ENCODE measurements at regions not wholly inside any gene's neighbourhood (a gene's known extent, or its start where the extent isn't known, plus 50 kb on each side); places are given as distances from the start of the nearest gene placed in this dataset.

DNA sequence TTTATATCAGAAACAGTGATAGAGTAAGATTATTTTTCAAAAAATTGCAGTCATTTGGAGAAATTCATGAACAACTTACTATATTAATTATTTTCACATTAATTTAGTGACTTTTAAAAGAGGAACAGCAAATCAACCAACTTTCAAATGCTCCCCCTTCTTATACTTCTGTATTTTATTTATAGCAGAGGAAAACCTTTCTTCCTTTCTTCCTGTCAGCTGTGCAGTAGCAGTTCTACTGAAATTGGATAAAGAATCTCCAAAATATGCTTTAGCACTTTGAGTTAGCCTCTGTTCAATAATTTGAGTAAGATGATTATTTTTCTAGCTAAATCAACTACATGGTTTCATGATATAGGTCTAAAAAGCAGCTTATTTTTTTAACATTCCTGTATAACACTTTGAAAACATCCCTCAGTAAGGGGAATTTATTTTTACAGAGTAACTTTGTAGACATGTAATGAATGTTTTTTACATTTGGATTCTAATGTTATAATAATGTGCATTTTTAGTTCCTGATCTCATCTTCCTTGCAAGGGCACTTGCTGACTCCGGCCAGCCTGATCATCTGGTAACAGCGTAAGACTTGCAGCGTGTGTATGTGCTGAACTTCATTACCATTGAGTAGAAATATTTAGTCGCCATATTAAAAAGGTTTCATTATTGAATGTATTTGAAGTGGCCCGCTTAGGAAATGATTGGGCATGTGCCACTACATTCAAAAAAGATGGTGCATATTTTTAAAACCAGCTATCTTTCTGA lies 158.3 kb upstream of the HDAC9 start:
- 96% methylated on average over 5 of the region's 5 CpGs for WGBS
- Histone ChIP-seq H4K8ac (ENCODE audit: low read length) (no peak overlapping the region), H3K14ac (ENCODE audit: low read length in 2 of 2) (no peak overlapping the region), H3K4ac (ENCODE audit: low read depth in 1 of 2, low read length in 2 of 2) (no peak overlapping the region), H2AFZ (ENCODE audit: low read depth, low read length) (no peak overlapping the region), H3K18ac (ENCODE audit: low read depth in 1 of 2, low read length in 2 of 2) (no peak overlapping the region), H3K9ac (ENCODE audit: low read length) (no peak overlapping the region), H3K79me1 (replicated peaks; ENCODE audit: low read length, poor library complexity, severe bottlenecking) (no peaks in the 10 kb centered on the region), H3K4me3 (ENCODE audit: insufficient read depth in 1 of 2, low read depth in 1 of 2, low read length in 2 of 2) (no peak overlapping the region), H3K27ac (ENCODE audit: low read length, poor library complexity, severe bottlenecking) (no peak overlapping the region), H3K23ac (ENCODE audit: low read length in 2 of 2) (no peak overlapping the region), H3K4me2 (ENCODE audit: low read length, poor library complexity, severe bottlenecking) (no peak overlapping the region), H2AK5ac (ENCODE audit: low read length, severe bottlenecking) (no peak overlapping the region), H3K27me3 (ENCODE audit: control insufficient read depth in 1 of 2, insufficient read depth in 1 of 2, low read length in 2 of 2) (no peaks in the 10 kb centered on the region), H3K4me1 (ENCODE audit: control insufficient read depth, insufficient read depth, low read depth, low read length) (no peaks in the 10 kb centered on the region), H2BK120ac (ENCODE audit: low read depth, low read length) (no peak overlapping the region), H2BK12ac (ENCODE audit: low read length in 2 of 2) (no peak overlapping the region), H3K9me3 (ENCODE audit: control insufficient read depth, low read length) (peaks cover 25% of the 10 kb centered on the region), H3K36me3 (ENCODE audit: control insufficient read depth in 1 of 2, insufficient read depth in 2 of 2, low read depth in 1 of 2, low read length in 2 of 2) (no peaks in the 10 kb centered on the region), H2BK5ac (ENCODE audit: low read depth, low read length, poor library complexity, severe bottlenecking) (no peak overlapping the region), H4K91ac (ENCODE audit: low read length) (no peak overlapping the region), H2BK15ac (ENCODE audit: low read depth, poor library complexity, severe bottlenecking) (no peak overlapping the region)
- DNase-seq: no peak

DNA sequence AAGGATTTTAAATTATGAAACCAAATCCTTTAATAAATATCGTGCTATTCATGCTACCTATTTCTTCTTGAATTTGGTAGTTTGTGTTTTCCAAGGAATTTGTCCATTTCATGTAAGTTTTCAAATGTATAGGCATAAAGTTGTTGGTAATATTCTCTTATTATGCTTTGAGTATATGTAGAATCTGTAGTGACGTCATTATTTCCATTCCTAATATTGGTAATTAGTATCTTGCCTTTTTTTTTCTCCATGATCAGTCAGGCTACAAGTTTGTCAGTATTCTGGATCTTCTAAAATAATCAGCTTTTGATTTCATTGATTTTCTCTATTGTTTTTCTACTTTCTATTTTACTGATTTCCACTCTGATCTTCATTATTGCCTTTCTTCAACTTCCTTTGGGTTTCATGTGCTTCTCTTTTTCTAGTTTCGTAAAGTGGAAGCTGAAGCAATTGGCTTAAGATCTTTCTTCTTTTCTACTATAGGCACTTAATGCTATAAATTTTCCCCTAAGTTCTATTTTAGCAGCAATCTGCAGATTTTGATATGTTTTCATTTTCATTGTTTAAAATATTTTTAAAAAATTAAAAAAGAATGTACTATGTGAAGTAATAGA lies 156.5 kb upstream of the HDAC9 start:
- Histone ChIP-seq H2BK5ac (ENCODE audit: low read depth, low read length, poor library complexity, severe bottlenecking) (no peak overlapping the region), H3K4me2 (ENCODE audit: low read length, poor library complexity, severe bottlenecking) (no peak overlapping the region), H3K4me1 (ENCODE audit: control insufficient read depth, insufficient read depth, low read depth, low read length) (no peaks in the 10 kb centered on the region), H3K9ac (ENCODE audit: low read length) (no peak overlapping the region), H2AK5ac (ENCODE audit: low read length, severe bottlenecking) (no peak overlapping the region), H3K27me3 (ENCODE audit: control insufficient read depth in 1 of 2, insufficient read depth in 1 of 2, low read length in 2 of 2) (no peaks in the 10 kb centered on the region), H3K9me3 (ENCODE audit: control insufficient read depth, low read length) (peaks cover 25% of the 10 kb centered on the region), H3K14ac (ENCODE audit: low read length in 2 of 2) (no peak overlapping the region), H4K91ac (ENCODE audit: low read length) (no peak overlapping the region), H3K36me3 (ENCODE audit: control insufficient read depth in 1 of 2, insufficient read depth in 2 of 2, low read depth in 1 of 2, low read length in 2 of 2) (no peaks in the 10 kb centered on the region), H2AFZ (ENCODE audit: low read depth, low read length) (no peak overlapping the region), H2BK12ac (ENCODE audit: low read length in 2 of 2) (no peak overlapping the region), H3K4me3 (ENCODE audit: insufficient read depth in 1 of 2, low read depth in 1 of 2, low read length in 2 of 2) (no peak overlapping the region), H3K4ac (ENCODE audit: low read depth in 1 of 2, low read length in 2 of 2) (no peak overlapping the region), H4K8ac (ENCODE audit: low read length) (no peak overlapping the region), H3K18ac (ENCODE audit: low read depth in 1 of 2, low read length in 2 of 2) (no peak overlapping the region), H3K27ac (ENCODE audit: low read length, poor library complexity, severe bottlenecking) (no peak overlapping the region), H2BK15ac (ENCODE audit: low read depth, poor library complexity, severe bottlenecking) (no peak overlapping the region), H3K23ac (ENCODE audit: low read length in 2 of 2) (no peak overlapping the region), H3K79me1 (replicated peaks; ENCODE audit: low read length, poor library complexity, severe bottlenecking) (no peaks in the 10 kb centered on the region), H2BK120ac (ENCODE audit: low read depth, low read length) (no peak overlapping the region)
- DNase-seq: no peak
- no CpG with 5 or more reads among the region's 3 CpGs for WGBS

- DNase-seq: no peak
- H2BK12ac ChIP-seq (ENCODE audit: low read length in 2 of 2): no peak overlapping the region
- H3K36me3 ChIP-seq (ENCODE audit: control insufficient read depth in 1 of 2, insufficient read depth in 2 of 2, low read depth in 1 of 2, low read length in 2 of 2): no peaks in the 10 kb centered on the region
- no peak overlapping the region for H3K23ac ChIP-seq (ENCODE audit: low read length in 2 of 2)
- H3K27me3 ChIP-seq (ENCODE audit: control insufficient read depth in 1 of 2, insufficient read depth in 1 of 2, low read length in 2 of 2): no peaks in the 10 kb centered on the region
- no peak overlapping the region for H2BK15ac ChIP-seq (ENCODE audit: low read depth, poor library complexity, severe bottlenecking)
- H3K9me3 ChIP-seq (ENCODE audit: control insufficient read depth, low read length): peaks cover 25% of the 10 kb centered on the region
- H4K91ac ChIP-seq (ENCODE audit: low read length): no peak overlapping the region
- no peaks in the 10 kb centered on the region for H3K4me1 ChIP-seq (ENCODE audit: control insufficient read depth, insufficient read depth, low read depth, low read length)
- 89% methylated on average over 2 of the region's 2 CpGs for WGBS
- H3K4ac ChIP-seq (ENCODE audit: low read depth in 1 of 2, low read length in 2 of 2): no peak overlapping the region
- H3K14ac ChIP-seq (ENCODE audit: low read length in 2 of 2): no peak overlapping the region
- H3K27ac ChIP-seq (ENCODE audit: low read length, poor library complexity, severe bottlenecking): no peak overlapping the region
- no peak overlapping the region for H3K9ac ChIP-seq (ENCODE audit: low read length)
- H2AFZ ChIP-seq (ENCODE audit: low read depth, low read length): no peak overlapping the region
- H3K79me1 ChIP-seq (replicated peaks; ENCODE audit: low read length, poor library complexity, severe bottlenecking): no peaks in the 10 kb centered on the region
- H2BK120ac ChIP-seq (ENCODE audit: low read depth, low read length): no peak overlapping the region
- H3K18ac ChIP-seq (ENCODE audit: low read depth in 1 of 2, low read length in 2 of 2): no peak overlapping the region
- H3K4me2 ChIP-seq (ENCODE audit: low read length, poor library complexity, severe bottlenecking): no peak overlapping the region
- H2BK5ac ChIP-seq (ENCODE audit: low read depth, low read length, poor library complexity, severe bottlenecking): no peak overlapping the region
- no peak overlapping the region for H3K4me3 ChIP-seq (ENCODE audit: insufficient read depth in 1 of 2, low read depth in 1 of 2, low read length in 2 of 2)
- no peak overlapping the region for H2AK5ac ChIP-seq (ENCODE audit: low read length, severe bottlenecking)
- H4K8ac ChIP-seq (ENCODE audit: low read length): no peak overlapping the region
These were observed 153.8 kb upstream of the HDAC9 start for GRCh38 chr7:18341756-18342155.

GRCh38 chr7:18343047-18343446 lies 152.5 kb upstream of the HDAC9 start:
- H3K4me3 ChIP-seq (ENCODE audit: insufficient read depth in 1 of 2, low read depth in 1 of 2, low read length in 2 of 2): no peak overlapping the region
- WGBS: 100% methylated on average over 1 of the region's 2 CpGs

More at GRCh38 chr7:18343047-18343446, 152.5 kb upstream of the HDAC9 start:
- peaks cover 25% of the 10 kb centered on the region for H3K9me3 ChIP-seq (ENCODE audit: control insufficient read depth, low read length)
- no peak overlapping the region for H2AFZ ChIP-seq (ENCODE audit: low read depth, low read length)
- H3K36me3 ChIP-seq (ENCODE audit: control insufficient read depth in 1 of 2, insufficient read depth in 2 of 2, low read depth in 1 of 2, low read length in 2 of 2): no peaks in the 10 kb centered on the region
- H2BK5ac ChIP-seq (ENCODE audit: low read depth, low read length, poor library complexity, severe bottlenecking): no peak overlapping the region
- H3K4me2 ChIP-seq (ENCODE audit: low read length, poor library complexity, severe bottlenecking): no peak overlapping the region
- H3K4ac ChIP-seq (ENCODE audit: low read depth in 1 of 2, low read length in 2 of 2): no peak overlapping the region
- H3K14ac ChIP-seq (ENCODE audit: low read length in 2 of 2): no peak overlapping the region
- H3K23ac ChIP-seq (ENCODE audit: low read length in 2 of 2): no peak overlapping the region
- H2BK15ac ChIP-seq (ENCODE audit: low read depth, poor library complexity, severe bottlenecking): no peak overlapping the region
- H4K91ac ChIP-seq (ENCODE audit: low read length): no peak overlapping the region
- no peak overlapping the region for H2AK5ac ChIP-seq (ENCODE audit: low read length, severe bottlenecking)
- no peaks in the 10 kb centered on the region for H3K27me3 ChIP-seq (ENCODE audit: control insufficient read depth in 1 of 2, insufficient read depth in 1 of 2, low read length in 2 of 2)
- H2BK120ac ChIP-seq (ENCODE audit: low read depth, low read length): no peak overlapping the region
- H3K27ac ChIP-seq (ENCODE audit: low read length, poor library complexity, severe bottlenecking): no peak overlapping the region
- no peaks in the 10 kb centered on the region for H3K79me1 ChIP-seq (replicated peaks; ENCODE audit: low read length, poor library complexity, severe bottlenecking)
- no peak overlapping the region for H2BK12ac ChIP-seq (ENCODE audit: low read length in 2 of 2)
- DNase-seq: no peak
- no peaks in the 10 kb centered on the region for H3K4me1 ChIP-seq (ENCODE audit: control insufficient read depth, insufficient read depth, low read depth, low read length)
- no peak overlapping the region for H3K9ac ChIP-seq (ENCODE audit: low read length)
- no peak overlapping the region for H3K18ac ChIP-seq (ENCODE audit: low read depth in 1 of 2, low read length in 2 of 2)
- H4K8ac ChIP-seq (ENCODE audit: low read length): no peak overlapping the region
